Peyer's patch (tissue), 4 donors: ENCODE measurements at regions not wholly inside any gene's neighbourhood (a gene's known extent, or its start where the extent isn't known, plus 50 kb on each side); places are given as distances from the start of the nearest gene placed in this dataset.

Source experiments
- DNase-seq, 3 donors: peaks; one replicate each; pipeline ENCODE4 v3.0.0-alpha.2; 2017 to 2019
- H3K27ac ChIP-seq, 4 donors: fragments of 200-600 bp; sonication (generic); one replicate each; pipeline ENCODE4 v1.5.1; 2016 to 2019
- H3K27me3 ChIP-seq, 2 donors: fragments of 200-600 bp; sonication (generic); one replicate each; pipeline ENCODE4 v1.5.1; 2019
- H3K36me3 ChIP-seq, 3 donors: fragments of 200-600 bp; sonication (generic); one replicate each; pipeline ENCODE4 v1.5.1; 2016 to 2019
- H3K4me1 ChIP-seq, 4 donors: fragments of 200-600 bp; sonication (generic); one replicate each; pipeline ENCODE4 v1.5.1; 2016 to 2019
- H3K4me3 ChIP-seq, 4 donors: fragments of 200-600 bp; sonication (generic); 1 replicate in 3 of 4; 2 replicates in 1 of 4; pipeline ENCODE4 v1.5.1; 2016 to 2019; ENCODE audit warnings: mild to moderate bottlenecking in 1 of 4
- H3K9me3 ChIP-seq, 4 donors: fragments of 200-600 bp; sonication (generic); one replicate each; pipeline ENCODE4 v1.5.1; 2016 to 2019; ENCODE audit warnings: mild to moderate bottlenecking in 1 of 4
- CTCF ChIP-seq, 6 experiments: fragments of 450-650 bp in 4 of 6; fragments of 200-600 bp in 2 of 6; sonication (generic) in 1 of 6; IDR thresholded peaks; one replicate each; pipeline ENCODE4 v1.5.1; 2017 to 2019; ENCODE audit warnings: antibody characterized with exemption in 6 of 6, mild to moderate bottlenecking in 3 of 6, moderate library complexity in 1 of 6
- POLR2A ChIP-seq, 2 donors: fragments of 450-650 bp; IDR thresholded peaks; one replicate each; pipeline ENCODE4 v1.5.1; 2017; ENCODE audit warnings: antibody characterized with exemption in 2 of 2, mild to moderate bottlenecking in 2 of 2, moderate library complexity in 2 of 2

GRCh38 chr10:52668024-52668423 lies 104.6 kb downstream of the MBL2 start:
- Histone ChIP-seq H3K4me1 (no peaks in the 10 kb centered on the region), H3K27me3 (no peaks in the 10 kb centered on the region), H3K36me3 (no peaks in the 10 kb centered on the region), H3K9me3 (no peaks in the 10 kb centered on the region), H3K4me3 (no peak overlapping the region), H3K27ac (no peak overlapping the region)
- no peak for TF ChIP-seq CTCF (IDR thresholded peaks at IDR 0.05)
- TF ChIP-seq POLR2A (IDR thresholded peaks at IDR 0.05) = no peak
- DNase-seq = no peak

GRCh38 chr10:52672880-52673279 lies 99.7 kb downstream of the MBL2 start:
- TF ChIP-seq POLR2A (IDR thresholded peaks at IDR 0.05) (no peak), CTCF (IDR thresholded peaks at IDR 0.05) (no peak)
- no peak overlapping the region for H3K27ac ChIP-seq
- H3K27me3 ChIP-seq = no peaks in the 10 kb centered on the region
- no peaks in the 10 kb centered on the region for H3K4me1 ChIP-seq
- DNase-seq = no peak
- no peak overlapping the region for H3K4me3 ChIP-seq
- no peaks in the 10 kb centered on the region for H3K36me3 ChIP-seq
- H3K9me3 ChIP-seq = no peaks in the 10 kb centered on the region

GRCh38 chr10:52673468-52673867 lies 99.1 kb downstream of the MBL2 start:
- H3K4me3 ChIP-seq = no peak overlapping the region
- H3K27me3 ChIP-seq = no peaks in the 10 kb centered on the region
- DNase-seq = no peak
- no peaks in the 10 kb centered on the region for H3K9me3 ChIP-seq
- H3K4me1 ChIP-seq = no peaks in the 10 kb centered on the region
- H3K36me3 ChIP-seq = no peaks in the 10 kb centered on the region
- H3K27ac ChIP-seq = no peak overlapping the region
- TF ChIP-seq CTCF (IDR thresholded peaks at IDR 0.05) (no peak), POLR2A (IDR thresholded peaks at IDR 0.05) (no peak)

GRCh38 chr10:52674474-52674873 lies 98.1 kb downstream of the MBL2 start:
- H3K27me3 ChIP-seq = no peaks in the 10 kb centered on the region
- H3K36me3 ChIP-seq = no peaks in the 10 kb centered on the region
- no peaks in the 10 kb centered on the region for H3K4me1 ChIP-seq
- H3K9me3 ChIP-seq = no peaks in the 10 kb centered on the region
- TF ChIP-seq POLR2A (IDR thresholded peaks at IDR 0.05) = no peak
- TF ChIP-seq CTCF (IDR thresholded peaks at IDR 0.05) = no peak
- no peak overlapping the region for H3K27ac ChIP-seq
- no peak for DNase-seq
- H3K4me3 ChIP-seq = no peak overlapping the region

- no peak for DNase-seq
- Histone ChIP-seq H3K9me3 (no peaks in the 10 kb centered on the region), H3K27ac (no peak overlapping the region), H3K4me1 (no peaks in the 10 kb centered on the region), H3K4me3 (no peak overlapping the region), H3K27me3 (no peaks in the 10 kb centered on the region), H3K36me3 (no peaks in the 10 kb centered on the region)
- TF ChIP-seq CTCF (IDR thresholded peaks at IDR 0.05) (no peak), POLR2A (IDR thresholded peaks at IDR 0.05) (no peak)
These were observed 95.5 kb downstream of the MBL2 start for GRCh38 chr10:52677086-52677485.

- no peaks in the 10 kb centered on the region for H3K4me1 ChIP-seq
- no peak overlapping the region for H3K27ac ChIP-seq
- no peaks in the 10 kb centered on the region for H3K9me3 ChIP-seq
- H3K4me3 ChIP-seq = no peak overlapping the region
- no peaks in the 10 kb centered on the region for H3K27me3 ChIP-seq
- no peaks in the 10 kb centered on the region for H3K36me3 ChIP-seq
- no peak for TF ChIP-seq CTCF (IDR thresholded peaks at IDR 0.05)
- TF ChIP-seq POLR2A (IDR thresholded peaks at IDR 0.05) = no peak
- DNase-seq = no peak
These were observed 94.0 kb downstream of the MBL2 start for GRCh38 chr10:52678611-52679010.
